NCI-H2029 treated with DMSO at 0.1 percent for 48 hours (cell line): ENCODE measurements at regions not wholly inside any gene's neighbourhood (a gene's known extent, or its start where the extent isn't known, plus 50 kb on each side); places are given as distances from the start of the nearest gene placed in this dataset.
A peak's percentile ranks its signal among the peaks of the same experiment; 100 is the strongest.
"Not testable (repeated sequence)": the region's sequence is repeated elsewhere in the genome, so short reads cannot be mapped to it uniquely, and the experiment has no call there.

Experiments used
- DNase-seq: peaks from one replicate; lab custom pipeline; 2025; lab: John Stamatoyannopoulos, UW

DNA sequence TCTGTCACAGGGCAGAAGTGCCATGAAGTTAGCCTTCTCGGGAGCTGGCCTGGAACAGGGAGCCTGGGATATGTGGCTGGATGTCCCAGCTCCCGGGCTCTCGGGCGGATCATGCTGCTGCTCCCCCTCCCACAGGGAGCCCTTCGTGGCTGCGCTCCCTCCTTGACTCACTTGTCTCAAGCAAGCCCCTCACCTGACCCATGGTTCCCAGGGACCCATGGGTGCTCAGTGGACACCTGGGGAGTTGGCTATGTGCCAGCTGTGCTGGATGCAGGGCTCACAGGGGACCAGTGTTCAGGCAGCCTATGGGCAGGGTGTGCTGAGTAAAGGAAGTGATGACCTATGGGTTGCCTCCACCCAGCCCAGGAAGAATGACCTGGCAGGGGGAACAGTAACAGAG lies 213.1 kb upstream of the SGCG start:
- DNase-seq = no peak

- no peak for DNase-seq
Observed at GRCh38 chr13:22979952-22980351, 200.8 kb upstream of the SGCG start.

- no peak for DNase-seq
Observed at GRCh38 chr13:22980936-22981335, 199.8 kb upstream of the SGCG start.

GRCh38 chr13:22993148-22993547 lies 187.6 kb upstream of the SGCG start:
- DNase-seq = no peak

- DNase-seq = no peak
Observed at GRCh38 chr13:23003446-23003845, 177.3 kb upstream of the SGCG start.

DNA sequence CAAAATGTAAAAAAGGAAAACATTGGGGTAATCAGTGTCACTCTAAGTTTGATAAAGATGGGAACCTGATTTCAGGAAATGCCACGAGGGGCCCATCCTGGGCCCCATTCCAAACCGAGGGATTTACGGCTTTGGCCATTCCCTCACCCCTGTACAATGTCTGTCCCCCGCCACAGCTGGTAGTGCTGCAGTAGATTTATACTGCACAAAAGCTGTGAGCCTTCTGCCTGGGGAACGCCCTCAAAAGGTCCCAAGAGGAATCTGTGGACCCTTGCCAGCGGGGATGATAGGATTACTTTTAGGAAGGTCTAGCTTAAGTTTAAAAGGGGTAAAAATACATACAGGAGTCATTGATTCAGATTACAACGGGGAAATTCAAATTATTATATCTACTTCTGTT lies 173.4 kb upstream of the SGCG start:
- DNase-seq = no peak

- no peak for DNase-seq
Observed at GRCh38 chr13:23018143-23018542, 162.6 kb upstream of the SGCG start.

- DNase-seq = peak; percentile 34
Observed at GRCh38 chr13:23020246-23020843, 160.4 kb upstream of the SGCG start.

DNA sequence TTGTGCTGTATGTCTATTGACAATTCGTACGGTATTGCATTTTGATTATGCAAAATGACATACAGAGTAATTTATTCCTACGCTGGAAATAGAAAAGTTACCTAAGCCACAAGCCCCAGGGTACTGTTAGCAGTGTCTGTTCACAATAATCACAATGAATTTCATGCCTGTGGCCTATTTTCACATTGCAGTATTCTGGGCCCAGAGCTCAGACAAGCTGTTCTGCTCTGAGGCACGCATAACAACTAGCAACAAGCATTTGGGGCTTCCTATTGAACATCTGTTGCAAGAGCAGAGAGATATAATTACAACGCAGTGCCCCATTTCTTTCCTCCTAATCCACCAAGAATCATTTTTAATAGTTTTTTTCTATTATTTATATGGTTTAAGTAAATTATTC lies 158.9 kb upstream of the SGCG start:
- DNase-seq = no peak

DNA sequence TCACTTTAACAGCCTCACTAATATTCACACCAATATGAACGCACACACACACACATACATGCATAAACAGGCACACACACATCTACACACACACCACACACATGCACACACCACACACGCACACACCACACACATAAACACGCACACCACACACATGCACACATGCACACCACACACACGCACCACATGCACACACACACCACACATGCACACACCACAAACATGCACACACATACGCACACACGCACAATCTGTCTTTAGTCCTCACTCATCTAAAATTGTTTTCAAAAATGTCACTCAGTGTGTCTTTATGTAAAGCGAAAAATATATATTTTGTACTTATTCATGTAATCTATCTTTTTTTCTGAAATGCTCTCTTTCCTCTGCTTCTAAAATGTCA lies 158.1 kb upstream of the SGCG start:
- no peak for DNase-seq

DNA sequence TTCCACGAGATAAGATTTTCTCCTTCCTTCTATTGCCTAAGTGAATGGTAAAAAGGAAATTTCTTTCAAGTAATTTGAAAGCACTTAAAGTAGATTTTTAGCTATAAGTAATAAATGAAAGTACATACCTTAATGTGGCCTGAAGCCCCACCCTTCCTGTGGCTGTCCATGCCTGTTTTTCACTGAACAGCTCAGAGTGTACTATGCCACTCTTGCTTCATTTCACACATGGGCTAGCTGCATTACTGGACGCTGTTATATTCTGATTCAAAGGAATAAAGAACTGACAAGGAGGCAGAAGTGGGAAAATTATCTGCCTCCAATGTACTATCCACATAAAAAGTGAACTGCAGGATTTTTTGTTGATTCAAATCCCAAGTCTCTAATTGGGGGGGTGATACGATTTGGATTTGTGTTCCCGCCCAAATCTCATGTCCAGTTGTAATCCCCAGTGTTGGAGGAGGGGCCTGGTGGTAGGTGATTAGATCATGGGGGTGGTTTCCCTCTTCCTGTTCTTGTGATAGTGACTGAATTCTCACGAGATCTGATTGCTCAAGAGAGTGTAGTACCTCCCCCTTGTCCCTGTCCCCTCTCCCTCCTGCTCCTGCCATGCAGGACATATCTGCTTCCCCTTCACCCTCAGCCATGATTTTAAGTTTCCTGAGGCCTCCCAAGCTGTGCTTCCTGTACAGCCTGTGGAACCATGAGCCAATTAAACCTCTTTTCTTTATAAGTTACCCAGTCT lies 154.7 kb upstream of the SGCG start:
- DNase-seq = no peak

DNA sequence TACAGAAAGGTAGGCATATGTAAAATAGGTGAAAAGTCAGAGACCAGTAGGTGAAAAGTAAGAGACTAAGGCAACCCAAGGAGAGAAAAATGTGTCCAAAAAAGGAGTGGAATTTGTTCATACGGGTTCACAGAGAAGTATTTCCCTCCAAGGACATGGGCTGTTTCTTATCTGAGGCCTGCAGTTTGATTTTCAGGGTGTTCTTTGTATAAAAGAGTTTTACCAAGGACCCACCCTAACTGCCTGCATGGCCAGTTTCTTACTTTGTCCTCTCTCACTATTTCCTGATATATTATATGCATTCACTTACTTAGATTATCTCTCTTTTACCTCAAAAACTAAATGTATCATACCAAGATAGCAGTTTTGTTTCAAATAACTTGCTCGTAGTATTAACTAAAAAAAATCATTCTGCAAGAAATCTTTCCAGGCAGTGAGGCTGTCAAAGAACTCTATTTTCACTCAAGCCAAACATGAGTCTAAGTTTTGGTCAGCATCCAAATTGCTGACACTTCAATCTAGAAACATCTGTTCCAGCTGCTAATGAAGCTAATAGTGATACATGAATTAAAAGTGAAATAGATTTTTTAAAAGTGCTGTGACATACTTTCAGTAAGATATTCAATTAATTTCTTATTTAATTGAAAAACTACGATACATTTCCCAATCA lies 141.4 kb upstream of the SGCG start:
- DNase-seq = no peak

DNA sequence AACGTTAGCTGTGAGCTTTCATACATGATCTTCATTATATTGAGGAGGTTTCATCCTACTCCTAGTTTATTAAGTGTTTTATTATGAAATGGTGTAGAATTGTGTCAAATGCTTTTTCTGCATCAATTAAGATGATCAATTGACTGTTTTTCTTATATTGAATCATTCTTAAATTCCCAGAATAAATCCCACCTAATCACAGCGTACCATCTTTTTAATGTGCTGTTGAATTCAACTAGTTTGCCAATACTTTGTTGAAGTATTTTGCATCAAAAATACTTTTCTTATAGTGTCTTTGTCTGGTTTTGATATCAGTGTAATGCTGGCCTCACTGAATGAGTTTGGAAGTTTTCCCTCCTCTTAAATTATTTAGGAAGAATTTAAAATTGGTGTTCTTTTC lies 138.6 kb upstream of the SGCG start:
- DNase-seq = no peak

DNA sequence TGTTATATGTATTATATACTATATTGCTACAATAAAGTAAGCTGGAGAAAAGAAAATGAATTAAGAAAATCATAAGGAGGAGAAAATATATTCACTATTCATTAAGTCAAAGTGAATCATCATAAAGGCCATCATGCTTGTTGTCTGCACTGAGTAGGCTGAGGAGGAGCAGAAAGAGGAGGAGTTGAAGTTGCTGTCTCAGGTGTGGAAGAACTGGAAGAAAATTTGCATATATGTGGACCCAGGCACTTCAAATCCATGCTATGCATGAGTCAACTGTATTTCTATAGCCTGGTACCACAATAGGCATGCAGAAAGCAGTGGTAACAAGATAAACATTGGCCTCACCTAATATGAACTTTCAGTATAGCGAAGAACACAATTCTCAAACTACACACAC lies 135.9 kb upstream of the SGCG start:
- DNase-seq = no peak

DNA sequence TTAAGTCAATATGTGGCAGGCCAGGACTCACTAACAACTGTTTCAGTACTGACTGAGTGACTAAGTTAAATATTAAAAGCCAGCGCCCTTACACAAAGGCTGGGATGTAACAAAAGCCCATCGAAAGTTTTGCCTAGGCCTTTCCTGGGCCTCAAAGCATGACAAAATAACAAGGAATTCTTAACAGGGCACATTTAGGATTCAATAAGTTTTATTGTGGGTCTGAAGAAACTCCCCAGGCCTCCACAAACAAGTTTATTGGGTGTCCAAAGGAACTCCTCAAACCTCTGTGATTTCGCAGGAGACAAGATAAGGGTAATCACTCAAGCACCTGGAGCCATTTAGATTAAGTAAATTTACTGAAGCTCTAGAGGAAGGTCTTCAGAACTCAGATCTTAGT lies 130.7 kb upstream of the SGCG start:
- DNase-seq = no peak

- DNase-seq = not testable (repeated sequence)
Observed at GRCh38 chr13:23053711-23054110, 127.1 kb upstream of the SGCG start.

- DNase-seq = no peak
Observed at GRCh38 chr13:23059173-23059572, 121.6 kb upstream of the SGCG start.

DNA sequence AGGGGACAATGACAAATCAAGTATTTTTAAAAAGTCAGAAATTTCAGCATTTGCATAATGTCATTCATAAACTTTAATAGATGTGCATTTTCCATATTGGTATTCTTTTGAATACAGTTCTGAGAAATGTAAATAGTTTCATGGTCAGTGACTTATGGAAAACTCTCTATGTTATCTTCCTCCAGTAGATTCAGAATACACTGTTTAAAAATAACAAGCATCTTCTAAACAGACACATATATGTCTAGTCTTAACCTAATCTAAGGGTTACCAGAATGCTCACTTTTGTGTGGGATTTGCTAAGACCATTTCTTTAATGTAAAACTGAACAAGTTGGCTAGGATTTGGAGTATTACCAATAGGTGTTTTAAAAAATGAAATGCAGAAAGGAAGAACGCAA lies 119.8 kb upstream of the SGCG start:
- DNase-seq = no peak

GRCh38 chr13:23067129-23067528 lies 113.7 kb upstream of the SGCG start:
- no peak for DNase-seq

DNA sequence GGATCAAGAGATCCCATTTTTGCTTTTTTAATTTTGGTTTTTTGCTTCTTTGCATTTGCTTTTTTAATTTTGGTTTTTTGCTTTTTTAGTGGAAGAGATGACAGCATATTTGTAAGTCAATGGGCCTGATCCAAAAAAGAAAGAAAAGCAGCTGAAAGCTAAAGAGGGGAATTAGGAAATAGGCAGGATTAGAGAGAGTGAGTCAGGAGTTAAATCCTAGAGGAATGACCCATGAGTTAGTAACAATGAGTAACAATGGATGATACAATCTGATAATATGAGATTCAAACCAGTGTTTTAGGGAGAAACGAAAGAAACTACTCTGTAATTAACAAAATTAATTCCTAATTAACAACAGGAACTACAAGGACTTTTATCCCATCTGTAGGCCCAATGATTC lies 111.2 kb upstream of the SGCG start:
- no peak for DNase-seq

DNA sequence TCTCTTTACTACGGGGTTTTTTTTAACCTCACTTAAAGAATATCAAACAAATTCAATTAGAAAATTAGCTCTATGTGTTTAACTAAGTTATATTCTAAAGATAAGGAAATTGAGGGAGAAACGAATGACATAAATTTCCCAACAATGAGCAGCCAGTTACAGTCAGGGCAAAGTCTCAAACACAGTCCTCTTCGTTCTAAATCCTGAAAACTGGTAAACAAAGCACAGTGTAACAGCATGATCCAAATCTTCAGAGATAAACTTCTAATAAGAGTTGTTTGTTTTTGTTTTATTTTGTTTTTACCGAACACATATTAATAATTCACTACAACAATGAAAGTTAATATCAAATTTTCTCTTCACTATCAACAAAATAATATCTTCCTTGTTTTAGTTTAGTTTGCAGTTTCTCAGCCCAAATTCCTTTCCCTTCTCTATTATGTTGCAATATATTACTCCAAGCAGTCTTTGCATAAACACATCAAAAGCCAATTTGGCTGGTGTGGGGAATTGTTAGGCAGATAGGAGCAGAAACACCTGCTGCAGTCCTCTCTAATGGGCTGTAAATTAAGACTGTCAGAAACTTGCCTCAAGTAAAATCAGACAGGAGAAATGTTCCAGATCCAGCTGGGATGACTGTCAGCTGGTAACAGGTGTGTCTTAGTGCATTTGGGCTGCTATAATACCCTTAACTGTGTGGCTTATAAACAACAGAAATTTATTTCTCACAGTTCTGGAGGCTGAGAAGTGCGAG lies 106.5 kb upstream of the SGCG start:
- no peak for DNase-seq

- DNase-seq = no peak
Observed at GRCh38 chr13:23081220-23081619, 99.6 kb upstream of the SGCG start.

- DNase-seq = no peak
Observed at GRCh38 chr13:23081901-23082300, 98.9 kb upstream of the SGCG start.
